Spleen (tissue), 7 donors: ENCODE measurements at regions not wholly inside any gene's neighbourhood (a gene's known extent, or its start where the extent isn't known, plus 50 kb on each side); places are given as distances from the start of the nearest gene placed in this dataset.

ENCODE experiments used
- CTCF ChIP-seq, 11 experiments: fragments of 200-600 bp in 7 of 11; fragments of 450-650 bp in 4 of 11; sonication (generic) in 4 of 11; IDR thresholded peaks in 8 of 11; conservative IDR thresholded peaks in 3 of 11; 1 replicate in 7 of 11; 2 replicates in 4 of 11; pipeline versions ENCODE4 v1.4.0 to v1.8.0; 2016 to 2021; ENCODE audit warnings: antibody characterized with exemption in 11 of 11, inconsistent platforms in 4 of 11, mild to moderate bottlenecking in 1 of 11
- POLR2A ChIP-seq, 3 donors: fragments of 450-650 bp; IDR thresholded peaks; one replicate each; pipeline ENCODE4 v1.5.1; 2017; ENCODE audit warnings: antibody characterized with exemption in 3 of 3, mild to moderate bottlenecking in 1 of 3
- POLR2AphosphoS5 ChIP-seq, 3 donors: sonication (generic); formaldehyde crosslinking; IDR thresholded peaks; one replicate each; pipeline ENCODE4 v1.5.1; 2017; ENCODE audit warnings: antibody characterized with exemption in 3 of 3
- donor health status: DM: no; HTN: no; CAD: no; lungs with moderate emphysema.
- donor health status: DM: no; HTN: no; CAD: no.
- donor health status: DM: no; HTN: no; CAD: no.

GRCh38 chr9:102479191-102479590, 515.9 kb upstream of the CYLC2 start:
- no peak for TF ChIP-seq CTCF (IDR thresholded peaks at IDR 0.05 in 8 of 11, conservative IDR thresholded peaks at IDR 0.05 in 3 of 11)
- TF ChIP-seq POLR2A (IDR thresholded peaks at IDR 0.05) = no peak
- TF ChIP-seq POLR2AphosphoS5 (IDR thresholded peaks at IDR 0.05) = no peak
